Stimulated activated CD4-positive, alpha-beta T cell treated with anti-CD3 and anti-CD28 coated beads, Interleukin-15, amount 100 ng/mL, for 1 hour (primary cell): ENCODE measurements at regions not wholly inside any gene's neighbourhood (a gene's known extent, or its start where the extent isn't known, plus 50 kb on each side); places are given as distances from the start of the nearest gene placed in this dataset.

ENCODE experiments used
- DNase-seq, 2 donors: peaks; one replicate each; pipeline ENCODE4 v3.0.0-alpha.2; 2020; ENCODE audit warnings: low read depth in 1 of 2, low spot score in 1 of 2

- DNase-seq, result no peak
Measured at GRCh38 chr1:82195245-82195644, 394.5 kb downstream of the ADGRL2 start.

DNA sequence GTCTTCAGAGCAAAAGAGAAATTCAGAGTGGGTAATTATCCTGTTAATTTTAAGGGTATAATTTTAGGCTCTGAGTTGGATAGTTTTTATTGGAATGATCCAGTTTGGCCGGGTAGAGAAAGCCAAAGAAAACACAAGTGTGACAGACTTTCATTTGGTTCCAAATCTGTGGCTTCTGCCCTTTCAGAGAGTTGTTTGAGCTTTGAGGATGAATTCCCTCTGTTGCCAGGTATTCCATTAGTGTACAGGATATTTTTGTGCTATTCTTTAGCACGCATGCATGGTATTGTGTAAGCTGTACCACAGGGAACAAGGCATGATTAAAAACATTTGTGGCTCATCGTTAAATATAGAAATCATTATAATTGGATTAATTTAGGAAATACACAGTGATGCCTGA is 384.4 kb downstream of the ADGRL2 start:
- no peak for DNase-seq

DNA sequence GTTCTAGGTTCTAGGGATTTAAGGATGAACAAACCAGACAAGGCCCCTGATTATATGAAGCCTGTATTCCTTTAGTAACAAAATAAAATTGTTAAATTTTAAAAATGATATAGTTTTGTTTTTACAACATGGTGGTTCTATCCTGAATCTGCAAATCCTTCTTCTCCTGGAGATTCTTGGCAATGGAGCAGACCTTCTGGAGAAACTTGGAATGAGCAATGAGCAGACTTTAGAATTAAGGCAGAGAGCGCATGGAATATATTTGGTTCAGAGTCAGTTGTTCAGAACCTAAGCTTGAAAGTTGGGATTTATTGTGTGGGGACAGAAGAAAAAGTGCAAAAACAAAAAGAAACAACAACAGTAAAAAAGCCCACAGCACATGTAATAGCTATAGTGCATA is 381.1 kb downstream of the ADGRL2 start:
- no peak for DNase-seq

GRCh38 chr1:82179131-82179530 is 378.4 kb downstream of the ADGRL2 start:
- no peak for DNase-seq

DNA sequence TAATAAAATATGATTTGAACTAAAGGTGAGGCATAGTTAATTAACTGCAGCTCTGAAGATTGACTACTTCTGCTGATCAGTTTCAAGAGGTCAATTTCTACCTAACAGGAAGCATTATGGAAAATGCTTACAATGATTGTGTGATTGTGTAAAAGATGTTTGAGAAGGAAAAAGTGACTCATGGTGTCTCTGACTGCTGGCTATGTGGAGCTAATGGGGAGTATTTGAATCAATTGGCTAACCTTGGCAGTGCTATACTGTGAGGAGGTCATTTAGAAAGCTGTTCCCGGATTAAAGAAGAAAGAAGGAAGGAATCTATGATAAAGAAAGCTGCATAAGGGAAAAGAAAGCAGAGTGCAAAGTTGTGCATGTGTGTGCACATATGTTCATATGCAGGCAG is 376.5 kb downstream of the ADGRL2 start:
- no peak for DNase-seq

DNA sequence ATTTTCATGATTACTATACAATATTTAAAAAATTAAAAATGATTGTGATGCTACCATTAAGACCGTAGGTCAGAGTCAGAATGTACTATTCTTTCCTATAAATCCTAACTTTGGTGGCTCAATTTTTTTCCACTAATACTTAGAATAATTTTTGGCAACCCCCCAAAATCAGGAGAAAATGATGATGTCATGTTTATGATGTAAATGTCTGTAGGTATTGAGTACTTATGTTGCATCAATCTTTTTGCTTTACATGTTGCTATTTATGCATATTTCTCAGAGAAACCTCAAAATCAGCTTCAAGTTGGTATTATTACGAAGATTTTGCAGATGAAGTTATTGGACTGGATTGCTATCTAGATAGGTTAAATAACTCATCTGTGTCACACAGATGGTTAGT is 371.2 kb downstream of the ADGRL2 start:
- no peak for DNase-seq

GRCh38 chr1:82168482-82168881 is 367.7 kb downstream of the ADGRL2 start:
- DNase-seq, result no peak

GRCh38 chr1:82165304-82165703 is 364.6 kb downstream of the ADGRL2 start:
- no peak for DNase-seq

- DNase-seq, result no peak
Measured at GRCh38 chr1:82162486-82163420, 362.0 kb downstream of the ADGRL2 start.

DNA sequence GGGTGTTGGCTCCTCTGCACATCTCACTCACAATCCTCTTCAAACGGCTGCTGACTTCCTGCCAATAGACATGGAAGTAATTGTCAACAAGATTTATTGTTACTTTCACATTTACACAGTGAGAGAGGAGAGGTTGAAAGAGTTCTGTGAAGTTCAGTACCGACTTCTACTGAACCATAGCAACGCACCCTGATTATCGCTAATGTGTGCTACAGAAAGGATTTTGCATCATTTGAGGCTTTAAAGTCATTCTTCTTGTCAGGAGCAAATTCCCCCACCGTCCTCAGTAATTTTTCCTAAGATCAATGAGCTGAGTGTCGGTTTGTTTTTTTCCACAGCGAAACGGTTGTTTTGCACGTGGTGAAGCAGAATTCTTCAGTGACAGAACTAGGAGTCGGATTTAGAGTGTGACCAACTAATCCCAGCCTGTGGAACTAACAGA is 361.0 kb downstream of the ADGRL2 start:
- no peak for DNase-seq

DNA sequence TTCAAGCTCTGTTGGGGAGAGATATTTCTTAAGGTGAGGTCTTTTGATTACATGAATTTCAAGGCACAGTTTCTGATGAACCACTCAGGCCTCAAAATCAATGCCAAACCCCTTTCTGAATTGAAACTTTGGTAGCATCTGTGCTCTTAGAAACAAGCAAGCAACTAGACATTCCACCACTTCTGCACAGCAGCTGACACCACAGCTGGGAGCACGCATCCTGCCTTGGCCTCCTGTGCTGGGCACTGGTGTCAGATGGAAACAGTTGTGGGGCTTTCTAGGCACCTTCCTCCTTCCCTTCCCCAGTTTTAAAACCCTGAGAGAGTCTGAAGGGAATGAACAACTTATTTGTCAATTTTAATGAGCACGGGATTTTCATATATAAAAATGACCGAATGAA is 360.2 kb downstream of the ADGRL2 start:
- no peak for DNase-seq

GRCh38 chr1:82160036-82160435 is 359.3 kb downstream of the ADGRL2 start:
- no peak for DNase-seq

- DNase-seq, result no peak
Measured at GRCh38 chr1:82158981-82159380, 358.2 kb downstream of the ADGRL2 start.

GRCh38 chr1:82154219-82154970 is 353.7 kb downstream of the ADGRL2 start:
- no peak for DNase-seq

DNA sequence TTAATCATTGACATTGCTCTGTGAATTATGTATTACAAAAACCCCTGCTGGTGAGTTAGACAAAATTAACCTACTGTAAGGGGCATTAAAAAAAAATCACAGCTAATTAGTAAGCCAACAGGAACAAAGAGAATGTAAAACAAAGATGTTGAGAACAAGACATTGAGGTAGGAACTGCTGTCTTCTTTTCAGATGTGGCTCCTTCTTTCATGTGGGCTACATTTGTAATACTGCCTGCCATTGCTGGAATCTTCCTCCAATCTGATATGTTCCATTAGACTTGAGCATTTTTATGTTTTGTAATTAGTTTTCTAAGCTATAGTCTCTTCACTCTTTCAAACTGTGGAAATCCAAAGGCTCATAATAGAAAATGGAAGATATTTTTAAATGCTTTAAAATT is 353.0 kb downstream of the ADGRL2 start:
- DNase-seq, result no peak

DNA sequence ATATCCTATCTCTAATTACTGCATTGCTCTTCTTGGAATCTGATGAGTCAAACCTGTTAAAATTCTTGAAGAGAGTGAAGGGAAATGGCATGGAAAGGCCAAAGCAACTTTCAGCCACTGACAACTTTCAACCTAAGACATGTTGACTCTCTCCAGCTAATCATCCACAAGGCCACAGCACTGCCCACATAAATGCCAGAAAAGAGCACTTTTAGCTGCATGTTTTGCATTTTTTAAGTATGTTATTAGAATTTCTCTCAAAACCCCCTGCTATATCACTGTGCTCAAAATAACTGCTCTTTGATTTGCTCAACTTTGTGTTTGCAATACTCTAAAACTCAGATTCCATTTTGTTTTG is 352.5 kb downstream of the ADGRL2 start:
- DNase-seq, result no peak

GRCh38 chr1:82152356-82153271 is 351.9 kb downstream of the ADGRL2 start:
- DNase-seq, result no peak

- DNase-seq, result no peak
Measured at GRCh38 chr1:82145656-82146055, 344.9 kb downstream of the ADGRL2 start.

- DNase-seq, result no peak
Measured at GRCh38 chr1:82143108-82143833, 342.5 kb downstream of the ADGRL2 start.

GRCh38 chr1:82141390-82141789 is 340.7 kb downstream of the ADGRL2 start:
- DNase-seq, result no peak
